SJCRH30 (cell line): ENCODE measurements at regions not wholly inside any gene's neighbourhood (a gene's known extent, or its start where the extent isn't known, plus 50 kb on each side); places are given as distances from the start of the nearest gene placed in this dataset.

Experiments used
- DNase-seq, 2 experiments: peaks; one replicate each; pipeline ENCODE4 v3.0.0-alpha.2; 2015 to 2020
- H3K27ac ChIP-seq: fragments of 250-450 bp; sonication (Bioruptor Pico); 2 replicates; pipeline ENCODE4 v1.5.1; 2020; ENCODE audit warnings: mild to moderate bottlenecking, moderate library complexity
- H3K27me3 ChIP-seq: fragments of 250-450 bp; sonication (Bioruptor Pico); 2 replicates; pipeline ENCODE4 v1.5.1; 2020; ENCODE audit warnings: mild to moderate bottlenecking, moderate library complexity
- H3K36me3 ChIP-seq: fragments of 250-450 bp; sonication (Bioruptor Pico); 2 replicates; pipeline ENCODE4 v1.5.1; 2020; ENCODE audit warnings: mild to moderate bottlenecking, moderate library complexity
- H3K4me1 ChIP-seq: fragments of 250-450 bp; sonication (Bioruptor Pico); 2 replicates; pipeline ENCODE4 v1.5.1; 2020; ENCODE audit warnings: mild to moderate bottlenecking, moderate library complexity
- H3K4me3 ChIP-seq: fragments of 250-450 bp; sonication (Bioruptor Pico); 2 replicates; pipeline ENCODE4 v1.5.1; 2020; ENCODE audit warnings: mild to moderate bottlenecking, moderate library complexity
- H3K9me3 ChIP-seq: fragments of 250-450 bp; sonication (Bioruptor Pico); replicated peaks from 2 replicates; pipeline ENCODE4 v1.5.1; 2020; ENCODE audit warnings: mild to moderate bottlenecking, moderate library complexity

GRCh38 chr11:70486731-70487130 is 88.4 kb downstream of the CTTN start:
- no peaks in the 10 kb centered on the region for H3K36me3 ChIP-seq
- no peak for DNase-seq
- H3K9me3 ChIP-seq: no peaks in the 10 kb centered on the region
- H3K4me3 ChIP-seq: no peak overlapping the region
- H3K27me3 ChIP-seq: no peaks in the 10 kb centered on the region
- H3K4me1 ChIP-seq: peaks cover 2% of the 10 kb centered on the region; the same call in 1 of the 2 replicates
- no peak overlapping the region for H3K27ac ChIP-seq

- H3K9me3 ChIP-seq: no peaks in the 10 kb centered on the region
- H3K27ac ChIP-seq: no peak overlapping the region
- H3K4me1 ChIP-seq: peaks cover 2% of the 10 kb centered on the region; the same call in 1 of the 2 replicates
- no peak overlapping the region for H3K4me3 ChIP-seq
- no peaks in the 10 kb centered on the region for H3K27me3 ChIP-seq
- DNase-seq: no peak
- H3K36me3 ChIP-seq: no peaks in the 10 kb centered on the region
Observed at GRCh38 chr11:70487160-70487559, 88.8 kb downstream of the CTTN start.

GRCh38 chr11:70487756-70488155 is 89.4 kb downstream of the CTTN start:
- no peak overlapping the region for H3K27ac ChIP-seq
- no peaks in the 10 kb centered on the region for H3K36me3 ChIP-seq
- H3K9me3 ChIP-seq: no peaks in the 10 kb centered on the region
- no peaks in the 10 kb centered on the region for H3K27me3 ChIP-seq
- DNase-seq: no peak
- no peak overlapping the region for H3K4me3 ChIP-seq
- H3K4me1 ChIP-seq: no peaks in the 10 kb centered on the region

GRCh38 chr11:70488171-70488703 is 89.9 kb downstream of the CTTN start:
- no peak overlapping the region for H3K4me3 ChIP-seq
- no peak overlapping the region for H3K27ac ChIP-seq
- DNase-seq: no peak
- no peaks in the 10 kb centered on the region for H3K36me3 ChIP-seq
- H3K27me3 ChIP-seq: no peaks in the 10 kb centered on the region
- no peaks in the 10 kb centered on the region for H3K9me3 ChIP-seq
- H3K4me1 ChIP-seq: no peaks in the 10 kb centered on the region

- no peak overlapping the region for H3K27ac ChIP-seq
- DNase-seq: no peak
- no peaks in the 10 kb centered on the region for H3K36me3 ChIP-seq
- H3K4me1 ChIP-seq: no peaks in the 10 kb centered on the region
- H3K4me3 ChIP-seq: no peak overlapping the region
- H3K27me3 ChIP-seq: no peaks in the 10 kb centered on the region
- H3K9me3 ChIP-seq: no peaks in the 10 kb centered on the region
Observed at GRCh38 chr11:70489276-70489675, 90.9 kb downstream of the CTTN start.

- Histone ChIP-seq H3K9me3 (no peaks in the 10 kb centered on the region), H3K4me1 (no peaks in the 10 kb centered on the region), H3K4me3 (no peak overlapping the region), H3K36me3 (no peaks in the 10 kb centered on the region), H3K27me3 (no peaks in the 10 kb centered on the region), H3K27ac (no peak overlapping the region)
- no peak for DNase-seq
Observed at GRCh38 chr11:70490208-70490607, 91.9 kb downstream of the CTTN start.

- Histone ChIP-seq H3K27me3 (no peaks in the 10 kb centered on the region), H3K9me3 (no peaks in the 10 kb centered on the region), H3K36me3 (no peaks in the 10 kb centered on the region), H3K27ac (no peak overlapping the region), H3K4me3 (no peak overlapping the region), H3K4me1 (no peaks in the 10 kb centered on the region)
- no peak for DNase-seq
Observed at GRCh38 chr11:70490723-70491558, 92.6 kb downstream of the CTTN start.

- DNase-seq: no peak
- no peaks in the 10 kb centered on the region for H3K9me3 ChIP-seq
- no peak overlapping the region for H3K27ac ChIP-seq
- no peak overlapping the region for H3K4me3 ChIP-seq
- peaks cover 3% of the 10 kb centered on the region; the same call in 1 of the 2 replicates for H3K27me3 ChIP-seq
- no peaks in the 10 kb centered on the region for H3K4me1 ChIP-seq
- H3K36me3 ChIP-seq: no peaks in the 10 kb centered on the region
Observed at GRCh38 chr11:70491696-70492472, 93.6 kb downstream of the CTTN start.

GRCh38 chr11:70493089-70493474 is 94.8 kb downstream of the CTTN start:
- H3K4me3 ChIP-seq: no peak overlapping the region
- H3K27me3 ChIP-seq: peaks cover 7% of the 10 kb centered on the region; the same call in 1 of the 2 replicates
- H3K4me1 ChIP-seq: no peaks in the 10 kb centered on the region
- H3K27ac ChIP-seq: no peak overlapping the region
- no peaks in the 10 kb centered on the region for H3K36me3 ChIP-seq
- no peak for DNase-seq
- no peaks in the 10 kb centered on the region for H3K9me3 ChIP-seq

- no peaks in the 10 kb centered on the region for H3K9me3 ChIP-seq
Observed at GRCh38 chr11:70493891-70494290, 95.6 kb downstream of the CTTN start.

GRCh38 chr11:70494559-70495350 is 96.4 kb downstream of the CTTN start:
- no peak overlapping the region for H3K27ac ChIP-seq
- no peaks in the 10 kb centered on the region for H3K36me3 ChIP-seq
- H3K4me1 ChIP-seq: no peaks in the 10 kb centered on the region
- no peak overlapping the region for H3K4me3 ChIP-seq
- H3K27me3 ChIP-seq: peaks cover 13% of the 10 kb centered on the region
- no peak for DNase-seq
- H3K9me3 ChIP-seq: no peaks in the 10 kb centered on the region

More at GRCh38 chr11:70493891-70494290, 95.6 kb downstream of the CTTN start:
- H3K27ac ChIP-seq: no peak overlapping the region
- no peak overlapping the region for H3K4me3 ChIP-seq
- H3K36me3 ChIP-seq: no peaks in the 10 kb centered on the region
- H3K4me1 ChIP-seq: no peaks in the 10 kb centered on the region
- peaks cover 12% of the 10 kb centered on the region for H3K27me3 ChIP-seq
- DNase-seq: no peak

- Histone ChIP-seq H3K27ac (no peak overlapping the region), H3K9me3 (no peaks in the 10 kb centered on the region), H3K36me3 (no peaks in the 10 kb centered on the region), H3K4me3 (no peak overlapping the region), H3K27me3 (peaks cover 13% of the 10 kb centered on the region), H3K4me1 (no peaks in the 10 kb centered on the region)
- DNase-seq: no peak
Observed at GRCh38 chr11:70495351-70496310, 97.3 kb downstream of the CTTN start.

- no peaks in the 10 kb centered on the region for H3K36me3 ChIP-seq
- no peak overlapping the region for H3K27ac ChIP-seq
- DNase-seq: no peak
- no peaks in the 10 kb centered on the region for H3K9me3 ChIP-seq
- no peak overlapping the region for H3K4me3 ChIP-seq
- H3K4me1 ChIP-seq: no peaks in the 10 kb centered on the region
- H3K27me3 ChIP-seq: peaks cover 13% of the 10 kb centered on the region
Observed at GRCh38 chr11:70496591-70497535, 98.5 kb downstream of the CTTN start.
